PC-3 (cell line): ENCODE measurements at regions not wholly inside any gene's neighbourhood (a gene's known extent, or its start where the extent isn't known, plus 50 kb on each side); places are given as distances from the start of the nearest gene placed in this dataset.

Experiments
- ATAC-seq: fragments of 200-7000 bp; cut with Tn5 transposase; 2 replicates; pipeline ENCODE4 v1.9.1; 2020; ENCODE audit warnings: mild to moderate bottlenecking, moderate library complexity
- BruUV-seq: library from RNA; stranded (reverse); fragments of 400-500 nt; replicated peaks from 2 replicates; lab custom pipeline; 2021; lab: Mats Ljungman, UMichigan
- CTCF ChIA-PET: fragments of 300-600 bp; sonication (Branson Sonifier 250); formaldehyde crosslinking; loops from one replicate; lab custom pipeline; 2022; ENCODE audit warnings: antibody characterized with exemption; lab: Charles Lee
- POLR2A ChIA-PET: fragments of 300-600 bp; sonication (Branson Sonifier 250); formaldehyde crosslinking; loops from one replicate; lab custom pipeline; 2022; ENCODE audit warnings: antibody characterized with exemption; ENCODE audit not compliant: unreplicated experiment; lab: Charles Lee
- DNase-seq: peaks from one replicate; pipeline ENCODE4 v3.0.0-alpha.2; 2015
- H2AFZ ChIP-seq: fragments of 300-600 bp; sonication (generic); 2 replicates; pipeline ENCODE4 v1.6.0; 2016; ENCODE audit warnings: antibody characterized with exemption, low read length
- H3F3A ChIP-seq: fragments of 300-600 bp; sonication (generic); one replicate; pipeline ENCODE4 v1.6.0; 2017; ENCODE audit warnings: antibody characterized with exemption, low read length, control low read depth, mild to moderate bottlenecking; ENCODE audit not compliant: unreplicated experiment
- H3K27ac ChIP-seq: fragments of 300-600 bp; sonication (generic); 2 replicates; pipeline ENCODE4 v1.5.1; 2016; ENCODE audit warnings: mild to moderate bottlenecking, low read length
- H3K27me3 ChIP-seq: fragments of 300-600 bp; sonication (generic); 2 replicates; pipeline ENCODE4 v1.6.1; 2016; ENCODE audit warnings: low read length, mixed read lengths
- H3K36me3 ChIP-seq: fragments of 300-600 bp; sonication (generic); 2 replicates; pipeline ENCODE4 v1.6.1; 2016; ENCODE audit warnings: low read depth, mixed run types, low read length, mixed read lengths
- H3K4me1 ChIP-seq: fragments of 300-600 bp; sonication (generic); 2 replicates; pipeline ENCODE4 v1.5.1; 2016; ENCODE audit warnings: low read length; ENCODE audit not compliant: insufficient read depth
- H3K4me2 ChIP-seq: fragments of 300-600 bp; sonication (generic); 2 replicates; pipeline ENCODE4 v1.6.0; 2016; ENCODE audit warnings: low read length
- H3K4me3 ChIP-seq: fragments of 300-600 bp; sonication (generic); 2 replicates; pipeline ENCODE4 v1.5.1; 2016; ENCODE audit warnings: mild to moderate bottlenecking, low read length, mixed read lengths
- H3K79me2 ChIP-seq: fragments of 300-600 bp; sonication (generic); 2 replicates; pipeline ENCODE4 v1.6.1; 2017; ENCODE audit warnings: low read length, mixed read lengths
- H3K9ac ChIP-seq: fragments of 300-600 bp; sonication (generic); 2 replicates; pipeline ENCODE4 v1.6.0; 2016; ENCODE audit warnings: mild to moderate bottlenecking, low read length
- H3K9me2 ChIP-seq: fragments of 300-600 bp; sonication (generic); replicated peaks from 2 replicates; pipeline ENCODE4 v1.6.1; 2016; ENCODE audit warnings: mixed run types, low read length, mixed read lengths
- H3K9me3 ChIP-seq: fragments of 300-600 bp; sonication (generic); 2 replicates; pipeline ENCODE4 v1.6.1; 2016; ENCODE audit warnings: low read length, mixed read lengths
- H4K20me1 ChIP-seq: fragments of 300-600 bp; sonication (generic); 2 replicates; pipeline ENCODE4 v1.6.1; 2016; ENCODE audit warnings: low read length, mixed read lengths
- EZH2 ChIP-seq: fragments of 300-600 bp; sonication (generic); IDR thresholded peaks from one replicate; pipeline ENCODE4 v1.6.1; 2017; ENCODE audit warnings: antibody characterized with exemption, mild to moderate bottlenecking, low read length; ENCODE audit not compliant: unreplicated experiment
- EZH2phosphoT487 ChIP-seq: fragments of 300-600 bp; sonication (generic); IDR thresholded peaks from 2 replicates; pipeline ENCODE4 v1.6.1; 2018; ENCODE audit warnings: mild to moderate bottlenecking, antibody characterized with exemption, low read length, borderline replicate concordance
- intact Hi-C: fragments of 100-400 bp; cut with micrococcal nuclease; formaldehyde crosslinking; loops from 2 replicates; pipeline ENCODE4 v1.9.0; 2023
- TF ChIP-seq, protein P1 (sequence below): fragments of 300-600 bp; sonication (generic); conservative IDR thresholded peaks from 2 replicates; pipeline ENCODE4 v1.5.1; 2017; ENCODE audit warnings: antibody characterized with exemption, low read depth, mild to moderate bottlenecking, low read length

DNA sequence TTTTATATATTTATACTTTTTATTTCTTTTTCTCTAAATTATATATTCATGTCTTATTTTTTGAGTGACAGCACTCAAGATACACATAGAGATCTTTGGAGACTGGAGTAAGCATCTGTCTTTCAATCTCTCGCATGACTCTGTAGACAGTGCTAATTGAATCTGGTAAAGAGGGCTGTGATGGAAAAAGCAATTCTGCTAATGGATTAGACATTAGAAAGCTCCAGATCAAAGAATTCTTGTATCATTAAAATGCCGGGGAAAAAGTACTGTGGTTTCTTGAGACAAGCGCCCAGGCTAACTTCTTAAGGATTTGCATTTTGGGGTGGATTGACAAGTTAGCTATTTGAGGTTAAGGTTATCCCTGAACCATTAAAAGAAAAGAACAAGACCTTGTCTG, 383.1 kb upstream of the TNP1 start:
- no peaks in the 10 kb centered on the region for H3K27me3 ChIP-seq
- no peaks in the 10 kb centered on the region for H4K20me1 ChIP-seq
- H3K36me3 ChIP-seq = no peaks in the 10 kb centered on the region
- H3F3A ChIP-seq = no peaks in the 10 kb centered on the region
- H3K4me1 ChIP-seq = peaks cover 19% of the 10 kb centered on the region
- no peaks in the 10 kb centered on the region for H3K79me2 ChIP-seq
- TF ChIP-seq EZH2phosphoT487 (no peak), EZH2 (no peak)
- TF ChIP-seq, protein P1, sequence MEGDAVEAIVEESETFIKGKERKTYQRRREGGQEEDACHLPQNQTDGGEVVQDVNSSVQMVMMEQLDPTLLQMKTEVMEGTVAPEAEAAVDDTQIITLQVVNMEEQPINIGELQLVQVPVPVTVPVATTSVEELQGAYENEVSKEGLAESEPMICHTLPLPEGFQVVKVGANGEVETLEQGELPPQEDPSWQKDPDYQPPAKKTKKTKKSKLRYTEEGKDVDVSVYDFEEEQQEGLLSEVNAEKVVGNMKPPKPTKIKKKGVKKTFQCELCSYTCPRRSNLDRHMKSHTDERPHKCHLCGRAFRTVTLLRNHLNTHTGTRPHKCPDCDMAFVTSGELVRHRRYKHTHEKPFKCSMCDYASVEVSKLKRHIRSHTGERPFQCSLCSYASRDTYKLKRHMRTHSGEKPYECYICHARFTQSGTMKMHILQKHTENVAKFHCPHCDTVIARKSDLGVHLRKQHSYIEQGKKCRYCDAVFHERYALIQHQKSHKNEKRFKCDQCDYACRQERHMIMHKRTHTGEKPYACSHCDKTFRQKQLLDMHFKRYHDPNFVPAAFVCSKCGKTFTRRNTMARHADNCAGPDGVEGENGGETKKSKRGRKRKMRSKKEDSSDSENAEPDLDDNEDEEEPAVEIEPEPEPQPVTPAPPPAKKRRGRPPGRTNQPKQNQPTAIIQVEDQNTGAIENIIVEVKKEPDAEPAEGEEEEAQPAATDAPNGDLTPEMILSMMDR = no peak
- no peak overlapping the region for H3K27ac ChIP-seq
- H3K4me3 ChIP-seq = no peak overlapping the region
- no peaks in the 10 kb centered on the region for H3K9me3 ChIP-seq
- no peak overlapping the region for H3K4me2 ChIP-seq
- intact Hi-C loops = no loop called here
- DNase-seq (no peak), ATAC-seq (no peak)
- ChIA-PET CTCF (no interaction called here), POLR2A (no interaction called here)
- no peaks in the 10 kb centered on the region for H3K9me2 ChIP-seq
- H3K9ac ChIP-seq = no peak overlapping the region
- H2AFZ ChIP-seq = no peak overlapping the region
- no TSS peak for BruUV-seq

DNA sequence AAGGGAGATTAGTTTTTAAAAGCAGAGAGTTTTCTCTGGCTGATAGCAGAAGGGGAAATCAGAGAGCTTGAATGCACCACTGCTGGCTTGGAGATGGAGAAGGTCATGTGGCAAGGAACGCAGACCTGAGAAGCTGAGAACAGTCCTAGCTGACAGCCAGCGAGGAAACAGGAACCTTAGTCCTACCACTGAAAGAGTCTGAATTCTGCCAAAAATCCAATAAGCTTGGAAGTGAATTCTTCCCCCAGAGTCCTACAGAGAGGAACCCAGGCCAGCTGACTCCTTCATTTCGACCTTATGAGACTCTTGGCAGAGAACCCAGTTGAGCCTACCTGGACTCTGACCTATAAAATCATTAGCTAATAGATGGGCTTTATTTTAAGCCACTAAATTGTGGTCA, 371.9 kb upstream of the TNP1 start:
- Histone ChIP-seq H3F3A (no peaks in the 10 kb centered on the region), H3K9me2 (no peaks in the 10 kb centered on the region), H3K4me2 (no peak overlapping the region), H3K4me1 (peaks cover 13% of the 10 kb centered on the region), H3K79me2 (no peaks in the 10 kb centered on the region), H4K20me1 (no peaks in the 10 kb centered on the region), H3K9ac (no peak overlapping the region), H3K4me3 (no peak overlapping the region), H3K9me3 (no peaks in the 10 kb centered on the region), H3K36me3 (no peaks in the 10 kb centered on the region), H3K27me3 (no peaks in the 10 kb centered on the region), H3K27ac (no peak overlapping the region), H2AFZ (no peak overlapping the region)
- no TSS peak for BruUV-seq
- ATAC-seq = no peak
- ChIA-PET POLR2A (no interaction called here), CTCF (no interaction called here)
- no peak for DNase-seq
- TF ChIP-seq, protein P1 = no peak
- TF ChIP-seq EZH2phosphoT487 = no peak
- TF ChIP-seq EZH2 = no peak
- intact Hi-C loops = no loop called here

DNA sequence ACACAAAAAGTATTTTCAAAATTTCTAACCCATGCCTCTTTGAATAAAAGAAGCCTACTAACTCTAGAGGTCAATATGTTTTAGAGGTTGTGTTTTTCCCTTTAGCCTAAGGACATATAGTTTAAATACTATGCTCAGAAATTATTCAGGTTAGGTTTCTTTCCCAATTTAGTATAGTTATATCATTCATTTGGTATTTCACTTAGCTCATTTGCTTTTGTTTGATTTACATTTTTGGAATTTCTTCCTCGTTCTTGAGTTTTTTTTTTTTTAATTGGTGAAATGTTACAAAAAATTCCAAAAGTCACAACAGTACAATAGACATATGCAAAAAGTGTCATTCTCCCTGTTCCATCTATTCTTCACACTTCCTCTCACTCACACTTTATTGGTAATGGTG, 371.3 kb upstream of the TNP1 start:
- Histone ChIP-seq H3K4me3 (no peak overlapping the region), H3K79me2 (no peaks in the 10 kb centered on the region), H3K36me3 (no peaks in the 10 kb centered on the region), H3K9me2 (no peaks in the 10 kb centered on the region), H3K27me3 (no peaks in the 10 kb centered on the region), H3K27ac (no peak overlapping the region), H3K4me1 (peaks cover 13% of the 10 kb centered on the region), H3K9ac (no peak overlapping the region), H3F3A (no peaks in the 10 kb centered on the region), H2AFZ (no peak overlapping the region), H3K9me3 (no peaks in the 10 kb centered on the region), H4K20me1 (no peaks in the 10 kb centered on the region), H3K4me2 (no peak overlapping the region)
- no TSS peak for BruUV-seq
- DNase-seq (no peak), ATAC-seq (no peak)
- intact Hi-C loops = no loop called here
- ChIA-PET POLR2A (interaction anchor here (0.6 kb wide), 1 partner anchor 137 kb away, joined by 6 read pairs; no protein-coding TSS in a partner anchor), CTCF (no interaction called here)
- TF ChIP-seq, protein P1 = no peak
- TF ChIP-seq EZH2 = no peak
- no peak for TF ChIP-seq EZH2phosphoT487
